ENCODE measurements at regions not wholly inside any gene's neighbourhood (a gene's known extent, or its start where the extent isn't known, plus 50 kb on each side); places are given as distances from the start of the nearest gene placed in this dataset.

DNA sequence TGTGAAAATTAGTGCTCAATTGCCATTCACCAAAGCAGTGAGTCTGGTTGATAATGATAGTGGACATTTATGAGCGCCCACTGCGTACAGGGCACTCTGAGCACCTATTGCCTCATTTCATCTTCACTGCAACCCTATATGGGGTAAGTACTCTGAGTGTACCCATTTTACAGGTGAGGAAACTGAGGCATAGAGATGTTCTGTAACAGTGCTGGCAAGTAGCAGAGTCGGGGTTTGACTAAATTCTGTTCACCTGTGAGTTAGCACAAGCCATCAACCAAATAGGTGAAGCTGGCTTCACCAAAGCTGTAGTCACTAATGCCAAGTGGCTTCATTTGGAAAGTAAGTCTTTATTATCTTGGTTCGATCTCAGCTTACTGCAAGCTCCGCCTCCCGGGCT is 135.8 kb downstream of the SPAG6 start:
- DNase-seq (ENCODE audit: extremely low spot score, unreplicated experiment), result no peak
- Mint-ChIP-seq H3K4me1 (ENCODE audit: unreplicated experiment) (peaks cover 17% of the 10 kb centered on the region), H3K36me3 (ENCODE audit: unreplicated experiment) (no peaks in the 10 kb centered on the region), H3K9me3 (ENCODE audit: unreplicated experiment) (no peaks in the 10 kb centered on the region), H3K27ac (ENCODE audit: unreplicated experiment) (no peak overlapping the region), H3K4me3 (ENCODE audit: unreplicated experiment) (no peak overlapping the region), H3K27me3 (ENCODE audit: unreplicated experiment) (peaks cover 22% of the 10 kb centered on the region)
- TF ChIP-seq, protein P1, sequence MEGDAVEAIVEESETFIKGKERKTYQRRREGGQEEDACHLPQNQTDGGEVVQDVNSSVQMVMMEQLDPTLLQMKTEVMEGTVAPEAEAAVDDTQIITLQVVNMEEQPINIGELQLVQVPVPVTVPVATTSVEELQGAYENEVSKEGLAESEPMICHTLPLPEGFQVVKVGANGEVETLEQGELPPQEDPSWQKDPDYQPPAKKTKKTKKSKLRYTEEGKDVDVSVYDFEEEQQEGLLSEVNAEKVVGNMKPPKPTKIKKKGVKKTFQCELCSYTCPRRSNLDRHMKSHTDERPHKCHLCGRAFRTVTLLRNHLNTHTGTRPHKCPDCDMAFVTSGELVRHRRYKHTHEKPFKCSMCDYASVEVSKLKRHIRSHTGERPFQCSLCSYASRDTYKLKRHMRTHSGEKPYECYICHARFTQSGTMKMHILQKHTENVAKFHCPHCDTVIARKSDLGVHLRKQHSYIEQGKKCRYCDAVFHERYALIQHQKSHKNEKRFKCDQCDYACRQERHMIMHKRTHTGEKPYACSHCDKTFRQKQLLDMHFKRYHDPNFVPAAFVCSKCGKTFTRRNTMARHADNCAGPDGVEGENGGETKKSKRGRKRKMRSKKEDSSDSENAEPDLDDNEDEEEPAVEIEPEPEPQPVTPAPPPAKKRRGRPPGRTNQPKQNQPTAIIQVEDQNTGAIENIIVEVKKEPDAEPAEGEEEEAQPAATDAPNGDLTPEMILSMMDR (IDR thresholded peaks at IDR 0.05), result no peak

DNA sequence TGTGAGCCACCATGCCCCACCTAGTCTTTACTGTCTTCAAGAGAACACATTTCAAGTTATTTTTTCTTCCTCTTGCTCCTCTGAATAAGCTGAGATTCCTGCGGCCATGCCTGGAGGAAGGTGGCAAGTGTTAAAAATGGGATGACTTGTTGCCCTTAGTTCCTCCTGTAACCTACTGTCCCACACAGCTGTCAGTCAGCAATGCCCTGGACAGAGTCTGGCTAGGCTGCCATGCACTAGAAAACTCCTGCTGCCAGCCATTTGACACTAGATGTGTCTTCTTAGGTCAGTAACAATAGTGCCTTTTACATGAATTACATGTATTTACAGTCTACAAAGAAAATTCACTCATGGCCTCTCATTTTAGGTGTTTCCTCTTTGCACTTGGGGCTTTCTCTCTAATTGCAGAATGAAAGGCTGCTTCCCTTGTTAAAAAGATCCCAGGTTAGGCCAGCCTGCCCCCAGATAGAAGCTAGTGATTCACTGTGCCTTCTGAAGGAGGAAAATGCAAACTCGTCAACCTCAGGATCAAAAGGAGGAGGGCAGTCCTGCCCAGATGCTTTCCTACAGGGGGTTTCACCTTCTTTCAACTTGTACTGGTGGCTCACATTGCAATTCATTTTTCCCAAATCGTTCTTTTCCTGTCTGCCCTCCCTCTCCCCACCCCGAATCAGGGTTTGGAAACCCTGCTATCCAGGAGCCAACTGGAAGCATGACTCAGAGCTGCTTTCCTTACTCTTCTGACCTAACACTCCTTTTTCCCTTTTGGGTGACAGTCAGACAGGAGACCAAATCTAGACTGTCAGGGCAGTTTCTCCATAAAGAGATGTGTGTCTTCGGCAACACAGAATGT is 136.6 kb downstream of the SPAG6 start:
- no peak overlapping the region for H3K4me3 Mint-ChIP-seq (ENCODE audit: unreplicated experiment)
- H3K4me1 Mint-ChIP-seq (ENCODE audit: unreplicated experiment), result peaks cover 22% of the 10 kb centered on the region
- no peaks in the 10 kb centered on the region for H3K36me3 Mint-ChIP-seq (ENCODE audit: unreplicated experiment)
- no peak for DNase-seq (ENCODE audit: extremely low spot score, unreplicated experiment)
- H3K9me3 Mint-ChIP-seq (ENCODE audit: unreplicated experiment), result no peaks in the 10 kb centered on the region
- TF ChIP-seq, protein P1 (IDR thresholded peaks at IDR 0.05), result no peak
- H3K27ac Mint-ChIP-seq (ENCODE audit: unreplicated experiment), result no peak overlapping the region
- peaks cover 16% of the 10 kb centered on the region for H3K27me3 Mint-ChIP-seq (ENCODE audit: unreplicated experiment)

DNA sequence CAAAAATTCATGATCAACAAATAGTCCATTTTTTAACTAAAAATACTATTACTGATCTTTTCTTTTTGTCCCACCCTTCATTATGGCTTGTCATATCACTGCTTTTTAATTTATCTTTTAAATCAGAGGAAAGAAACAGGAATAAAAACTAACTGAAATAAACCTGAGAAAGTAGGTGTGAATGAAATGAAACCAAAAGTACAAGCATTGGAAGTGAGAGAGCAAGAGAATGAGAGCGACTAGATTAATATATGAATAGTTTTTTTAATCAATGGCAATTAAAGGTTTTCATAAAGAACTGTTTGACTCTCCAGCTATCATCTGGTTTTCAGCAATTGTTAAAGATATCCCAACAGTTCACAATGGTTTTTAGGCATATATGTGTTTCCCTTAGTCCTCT is 137.8 kb downstream of the SPAG6 start:
- Mint-ChIP-seq H3K4me3 (ENCODE audit: unreplicated experiment) (no peak overlapping the region), H3K27me3 (ENCODE audit: unreplicated experiment) (peaks cover 13% of the 10 kb centered on the region)

More for the DNA sequence above, 137.8 kb downstream of the SPAG6 start:
- no peaks in the 10 kb centered on the region for H3K9me3 Mint-ChIP-seq (ENCODE audit: unreplicated experiment)
- TF ChIP-seq, protein P1 (IDR thresholded peaks at IDR 0.05), result no peak
- H3K27ac Mint-ChIP-seq (ENCODE audit: unreplicated experiment), result no peak overlapping the region
- H3K4me1 Mint-ChIP-seq (ENCODE audit: unreplicated experiment), result peaks cover 22% of the 10 kb centered on the region
- H3K36me3 Mint-ChIP-seq (ENCODE audit: unreplicated experiment), result no peaks in the 10 kb centered on the region
- DNase-seq (ENCODE audit: extremely low spot score, unreplicated experiment), result no peak

Measured in osteocyte (in vitro differentiated cells).